MM.1S (cell line): ENCODE measurements at regions not wholly inside any gene's neighbourhood (a gene's known extent, or its start where the extent isn't known, plus 50 kb on each side); places are given as distances from the start of the nearest gene placed in this dataset.

Experiments
- EZH2 ChIP-seq: fragments of 300-600 bp; sonication (generic); optimal IDR thresholded peaks from 2 replicates; pipeline ENCODE3; 2017; ENCODE audit warnings: low read depth, mild to moderate bottlenecking, antibody characterized with exemption, low read length, mixed read lengths
- EZH2phosphoT487 ChIP-seq: fragments of 300-600 bp; sonication (generic); IDR thresholded peaks from 2 replicates; pipeline ENCODE4 v1.6.1; 2018; ENCODE audit warnings: antibody characterized with exemption, low read length

DNA sequence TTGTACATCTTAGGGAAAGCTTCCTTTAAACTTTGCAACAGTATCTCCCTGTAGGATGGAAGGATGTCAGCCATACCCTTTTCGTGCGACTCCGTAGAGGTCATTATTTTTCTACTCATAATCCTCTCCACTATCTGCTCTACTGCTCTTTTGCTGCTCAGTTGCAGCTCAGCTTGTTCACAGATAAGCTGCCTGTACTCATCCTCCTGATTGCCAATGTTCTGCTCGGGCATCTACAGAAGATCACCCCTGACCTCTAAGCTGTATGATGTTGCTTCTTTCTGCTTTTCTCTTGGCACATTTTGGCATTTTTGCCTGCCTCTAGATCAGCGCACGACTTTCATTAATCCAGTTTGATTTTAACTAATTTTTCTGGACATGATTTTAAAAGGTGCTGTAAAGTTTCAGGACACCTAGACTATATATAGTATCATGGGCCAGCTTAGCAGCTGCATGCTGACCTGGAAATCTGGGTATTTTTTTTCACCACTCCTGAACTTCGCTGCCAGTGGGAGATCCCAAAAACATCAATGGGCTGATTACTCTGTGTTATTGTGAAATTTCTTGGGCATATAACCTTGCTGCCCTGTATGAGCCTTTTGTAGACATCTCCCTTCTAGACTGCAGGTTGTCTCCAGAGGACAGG lies 131.2 kb upstream of the ZNF608 start:
- TF ChIP-seq EZH2 (no peak), EZH2phosphoT487 (no peak)
